Endothelial cell of umbilical vein (primary cell): ENCODE measurements at regions not wholly inside any gene's neighbourhood (a gene's known extent, or its start where the extent isn't known, plus 50 kb on each side); places are given as distances from the start of the nearest gene placed in this dataset.

Experiments
- BruUV-seq: library from RNA; stranded (reverse); fragments of 400-500 nt; replicated peaks from 2 replicates; lab custom pipeline; 2021; lab: Mats Ljungman, UMichigan
- CTCF ChIA-PET: fragments of 300-600, 350-600 bp; sonication (Branson Sonifier 250); formaldehyde crosslinking; loops from one replicate; lab custom pipeline; 2021; ENCODE audit warnings: antibody characterized with exemption, inconsistent platforms; lab: Charles Lee
- POLR2A ChIA-PET: fragments of 300-600, 350-600 bp; sonication (Branson Sonifier 250); formaldehyde crosslinking; loops from one replicate; lab custom pipeline; 2021; ENCODE audit warnings: antibody characterized with exemption, inconsistent platforms; lab: Charles Lee
- DNase-seq: peaks from one replicate; pipeline ENCODE4 v3.0.0-alpha.2; 2011; ENCODE audit warnings: low read depth, low spot score
- FAIRE-seq: peaks from 2 replicates; lab custom pipeline; 2011; peaks lifted over from hg19 to GRCh38; lab: Jason Lieb, UNC
- H2AFZ ChIP-seq: 2 replicates; pipeline ENCODE4 v1.6.0; 2012; ENCODE audit warnings: low read depth, low read length, control low read depth, inconsistent platforms
- H3K27ac ChIP-seq: 2 replicates; pipeline ENCODE4 v1.5.1; 2011; ENCODE audit warnings: low read depth, mild to moderate bottlenecking, control low read depth, low read length, moderate library complexity; ENCODE audit not compliant: insufficient read depth
- H3K27me3 ChIP-seq, 2 experiments: 2 replicates each; pipeline versions ENCODE4 v1.6.0 to v1.6.1; 2011; ENCODE audit warnings: low read length in 2 of 2, mixed read lengths in 1 of 2; ENCODE audit not compliant: control insufficient read depth in 2 of 2, insufficient read depth in 2 of 2
- H3K36me3 ChIP-seq, 2 experiments: 2 replicates in 1 of 2; 3 replicates in 1 of 2; pipeline ENCODE4 v1.5.1; 2011; ENCODE audit warnings: low read length in 2 of 2, mild to moderate bottlenecking in 1 of 2, moderate library complexity in 1 of 2; ENCODE audit not compliant: control insufficient read depth in 2 of 2, insufficient read depth in 2 of 2; ENCODE audit errors: extremely low read depth in 1 of 2
- H3K4me1 ChIP-seq: 3 replicates; pipeline ENCODE4 v1.5.1; 2011; ENCODE audit warnings: mild to moderate bottlenecking, low read length; ENCODE audit not compliant: control insufficient read depth, insufficient read depth; ENCODE audit errors: extremely low read depth
- H3K4me2 ChIP-seq: 2 replicates; pipeline ENCODE4 v1.6.1; 2011; ENCODE audit warnings: low read length, control low read depth, mixed read lengths; ENCODE audit not compliant: insufficient read depth
- H3K4me3 ChIP-seq, 3 experiments: fragments of 200-600 bp in 1 of 3; sonication (generic), shearing (Covaris generic) in 1 of 3; replicated peaks in 1 of 3; 2 replicates each; pipeline ENCODE4 v1.5.1; 2011 to 2016; ENCODE audit warnings: control low read depth in 3 of 3, low read length in 3 of 3, mild to moderate bottlenecking in 2 of 3, inconsistent platforms in 1 of 3, low read depth in 1 of 3, moderate library complexity in 1 of 3; ENCODE audit not compliant: insufficient read depth in 1 of 3
- H3K79me2 ChIP-seq: 2 replicates; pipeline ENCODE4 v1.6.0; 2012; ENCODE audit warnings: low read length, inconsistent platforms; ENCODE audit not compliant: control insufficient read depth, insufficient read depth
- H3K9ac ChIP-seq: replicated peaks from 2 replicates; pipeline ENCODE3; 2011; ENCODE audit warnings: low read length, control low read depth; ENCODE audit not compliant: insufficient read depth; ENCODE audit errors: extremely low read depth
- H3K9me1 ChIP-seq: replicated peaks from 3 replicates; pipeline ENCODE4 v1.6.0; 2011; ENCODE audit warnings: mild to moderate bottlenecking, low read length; ENCODE audit not compliant: control insufficient read depth, insufficient read depth; ENCODE audit errors: extremely low read depth
- H3K9me3 ChIP-seq: replicated peaks from 2 replicates; pipeline ENCODE4 v1.5.1; 2012; ENCODE audit warnings: low read length, inconsistent platforms; ENCODE audit not compliant: control insufficient read depth, insufficient read depth
- H4K20me1 ChIP-seq: replicated peaks from 2 replicates; pipeline ENCODE3; 2011; ENCODE audit warnings: mild to moderate bottlenecking, low read length; ENCODE audit not compliant: control insufficient read depth, insufficient read depth; ENCODE audit errors: extremely low read depth
- CTCF ChIP-seq, 2 donors: IDR thresholded peaks; 1 replicate in 1 of 2; 2 replicates in 1 of 2; pipeline ENCODE4 v1.5.1; 2011; ENCODE audit warnings: low read length in 2 of 2, mild to moderate bottlenecking in 2 of 2, moderate library complexity in 2 of 2, control low read depth in 1 of 2, inconsistent platforms in 1 of 2, low read depth in 1 of 2; ENCODE audit not compliant: insufficient read depth in 1 of 2; ENCODE audit errors: extremely low read depth in 1 of 2
- EZH2 ChIP-seq: IDR thresholded peaks from 2 replicates; pipeline ENCODE4 v1.6.1; 2012; ENCODE audit warnings: borderline replicate concordance, low read depth, mild to moderate bottlenecking, moderate library complexity, low read length, inconsistent platforms; ENCODE audit not compliant: severe bottlenecking
- FOS ChIP-seq: IDR thresholded peaks from 2 replicates; pipeline ENCODE4 v1.6.1; 2011; ENCODE audit warnings: mild to moderate bottlenecking, low read length, moderate library complexity, borderline replicate concordance; ENCODE audit not compliant: insufficient read depth
- GATA2 ChIP-seq: IDR thresholded peaks from 2 replicates; pipeline ENCODE4 v1.7.0; 2011; ENCODE audit warnings: low read depth, mild to moderate bottlenecking, moderate library complexity, mixed read lengths, low read length; ENCODE audit not compliant: insufficient read length, insufficient read depth
- JUN ChIP-seq: IDR thresholded peaks from 2 replicates; pipeline ENCODE4 v1.6.1; 2011; ENCODE audit warnings: borderline replicate concordance, low read depth; ENCODE audit not compliant: insufficient read length, insufficient read depth
- MAX ChIP-seq: IDR thresholded peaks from 2 replicates; pipeline ENCODE4 v1.6.1; 2011; ENCODE audit not compliant: insufficient read depth, insufficient read length
- MYC ChIP-seq: IDR thresholded peaks from one replicate; pipeline ENCODE4 v1.6.1; 2011; ENCODE audit warnings: mild to moderate bottlenecking, low read depth, low read length
- POLR2A ChIP-seq: IDR thresholded peaks from 2 replicates; pipeline ENCODE4 v1.6.1; 2012; ENCODE audit warnings: low read depth, mild to moderate bottlenecking, control low read depth, low read length
- POLR2AphosphoS5 ChIP-seq: IDR thresholded peaks from 2 replicates; pipeline ENCODE4 v1.6.1; 2012; ENCODE audit warnings: low read depth, mild to moderate bottlenecking, control low read depth, low read length, moderate library complexity; ENCODE audit not compliant: insufficient read depth
- dilution Hi-C: fragments of 300-500 bp; cut with MboI; formaldehyde crosslinking; loops from one replicate; pipeline ENCODE4 v1.15.0; 2019; ENCODE audit warnings: low sequenced_read_pairs; ENCODE audit not compliant: extremely low pct_ligation_motif_present
- intact Hi-C: fragments of 100-400 bp; cut with micrococcal nuclease; formaldehyde crosslinking; loops from one replicate; pipeline ENCODE4 v1.10.0; 2022

- H2AFZ ChIP-seq: no peak overlapping the region
- BruUV-seq: no TSS peak
- no peak for DNase-seq
- peaks cover 9% of the 10 kb centered on the region for H3K9me3 ChIP-seq
- no peaks in the 10 kb centered on the region for H3K4me1 ChIP-seq
- dilution Hi-C loops: no loop called here
- no peaks in the 10 kb centered on the region for H3K9me1 ChIP-seq
- ChIA-PET CTCF (no interaction called here), POLR2A (no interaction called here)
- no peaks in the 10 kb centered on the region for H3K36me3 ChIP-seq
- no peak overlapping the region for H3K4me3 ChIP-seq
- H3K27me3 ChIP-seq: no peaks in the 10 kb centered on the region
- no peak overlapping the region for H3K4me2 ChIP-seq
- TF ChIP-seq POLR2A (no peak), POLR2AphosphoS5 (no peak), GATA2 (no peak), JUN (no peak), MYC (no peak), CTCF (IDR thresholded peaks at IDR 0.05; ENCODE audit: extremely low read depth in 1 of 2, insufficient read depth in 1 of 2, low read depth in 1 of 2, low read length in 2 of 2) (no peak), EZH2 (no peak), FOS (no peak), MAX (no peak)
- no peak for FAIRE-seq
- H3K9ac ChIP-seq: no peak overlapping the region
- H3K27ac ChIP-seq: no peak overlapping the region
- intact Hi-C loops: no loop called here
- H4K20me1 ChIP-seq: no peaks in the 10 kb centered on the region
- no peaks in the 10 kb centered on the region for H3K79me2 ChIP-seq
Observed at GRCh38 chr2:6526093-6526824, 339.4 kb downstream of the CMPK2 start.
